PC-9 (cell line): ENCODE measurements at regions not wholly inside any gene's neighbourhood (a gene's known extent, or its start where the extent isn't known, plus 50 kb on each side); places are given as distances from the start of the nearest gene placed in this dataset.

Experiments
- BruUV-seq: library from RNA; stranded (reverse); fragments of 400-500 nt; replicated peaks from 2 replicates; lab custom pipeline; 2021; lab: Mats Ljungman, UMichigan
- CTCF ChIA-PET: fragments of 300-600 bp; sonication (Branson Sonifier 250); formaldehyde crosslinking; loops from one replicate; lab custom pipeline; 2022; ENCODE audit warnings: antibody characterized with exemption; lab: Charles Lee
- POLR2A ChIA-PET: fragments of 300-600 bp; sonication (Branson Sonifier 250); formaldehyde crosslinking; loops from one replicate; lab custom pipeline; 2022; ENCODE audit warnings: antibody characterized with exemption; ENCODE audit not compliant: unreplicated experiment; lab: Charles Lee
- DNase-seq, 2 experiments: peaks; one replicate each; pipeline versions ENCODE4 v3.0.0 to v3.0.0-alpha.2; 2015 to 2022; ENCODE audit warnings: mixed read lengths in 1 of 2
- H2AFZ ChIP-seq: fragments of 200-600 bp; sonication (generic); 2 replicates; pipeline ENCODE4 v1.8.1; 2017; ENCODE audit warnings: antibody characterized with exemption
- H3F3A ChIP-seq: fragments of 200-600 bp; sonication (generic); 2 replicates; pipeline ENCODE4 v1.8.1; 2017; ENCODE audit warnings: antibody characterized with exemption, mild to moderate bottlenecking, low read depth; ENCODE audit not compliant: insufficient read depth
- H3K27ac ChIP-seq: fragments of 200-600 bp; sonication (generic); 2 replicates; pipeline ENCODE4 v1.6.1; 2016; ENCODE audit warnings: mixed run types
- H3K27me3 ChIP-seq: fragments of 200-600 bp; sonication (generic); 2 replicates; pipeline ENCODE4 v1.6.1; 2016; ENCODE audit warnings: low read depth, mixed run types; ENCODE audit not compliant: insufficient read depth
- H3K36me3 ChIP-seq: fragments of 200-600 bp; sonication (generic); 2 replicates; pipeline ENCODE4 v1.6.1; 2016; ENCODE audit warnings: low read depth, mixed run types
- H3K4me1 ChIP-seq: fragments of 200-600 bp; sonication (generic); replicated peaks from 2 replicates; pipeline ENCODE4 v1.6.1; 2016; ENCODE audit warnings: mixed run types; ENCODE audit not compliant: insufficient read depth
- H3K4me2 ChIP-seq: fragments of 200-600 bp; sonication (generic); 2 replicates; pipeline ENCODE4 v1.6.1; 2017; ENCODE audit warnings: mixed run types
- H3K4me3 ChIP-seq: fragments of 200-600 bp; sonication (generic); 2 replicates; pipeline ENCODE4 v1.6.1; 2016; ENCODE audit warnings: mixed run types
- H3K79me2 ChIP-seq: fragments of 200-600 bp; sonication (generic); 2 replicates; pipeline ENCODE4 v1.6.1; 2017; ENCODE audit warnings: low read depth, mixed run types
- H3K9me2 ChIP-seq: fragments of 200-600 bp; sonication (generic); 2 replicates; pipeline ENCODE4 v1.8.1; 2017; ENCODE audit warnings: mild to moderate bottlenecking; ENCODE audit not compliant: insufficient read depth
- H3K9me3 ChIP-seq: fragments of 200-600 bp; sonication (generic); 2 replicates; pipeline ENCODE4 v1.8.1; 2016; ENCODE audit warnings: low read depth; ENCODE audit not compliant: insufficient read depth
- H4K20me1 ChIP-seq: fragments of 200-600 bp; sonication (generic); 2 replicates; pipeline ENCODE4 v1.8.1; 2017; ENCODE audit not compliant: insufficient read depth
- CTCF ChIP-seq: fragments of 200-600 bp; sonication (generic); conservative IDR thresholded peaks from 2 replicates; pipeline ENCODE4 v1.6.1; 2017; ENCODE audit warnings: mixed run types, antibody characterized with exemption, mild to moderate bottlenecking, moderate library complexity
- EZH2 ChIP-seq: fragments of 200-600 bp; sonication (generic); IDR thresholded peaks from 2 replicates; pipeline ENCODE4 v1.8.0; 2017; ENCODE audit warnings: antibody characterized with exemption, low read depth
- intact Hi-C: fragments of 100-400 bp; cut with micrococcal nuclease; formaldehyde crosslinking; loops from one replicate; pipeline ENCODE4 v1.10.0; 2022; ENCODE audit not compliant: unreplicated experiment

DNA sequence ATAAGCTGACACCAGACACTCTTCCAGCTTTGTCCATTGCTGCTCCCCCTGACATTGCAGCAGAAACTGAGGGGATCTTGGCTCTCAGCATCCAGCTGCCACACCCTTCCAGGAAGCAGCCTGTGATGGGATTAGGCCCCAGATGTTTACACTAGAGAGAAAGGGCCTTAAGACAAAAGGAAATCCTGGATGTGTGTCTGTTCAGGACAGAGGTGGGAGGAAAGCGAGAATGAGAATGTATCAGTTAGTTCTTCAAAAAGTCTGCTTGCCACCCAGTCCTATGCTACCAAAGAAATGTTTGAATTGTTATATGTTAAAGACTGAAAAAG lies 58.8 kb downstream of the HES1 start:
- H3K27ac ChIP-seq, result no peak overlapping the region
- no peaks in the 10 kb centered on the region for H3K9me3 ChIP-seq
- H3F3A ChIP-seq, result no peaks in the 10 kb centered on the region
- DNase-seq, result no peak
- no TSS peak for BruUV-seq
- no peaks in the 10 kb centered on the region for H3K36me3 ChIP-seq
- ChIA-PET POLR2A (interaction anchor here (0.6 kb wide), 1 partner anchor 415 kb away, joined by 9 read pairs; no protein-coding TSS in a partner anchor), CTCF (interaction anchor here (0.7 kb wide), 1 partner anchor 15 kb away, joined by 3 read pairs; no protein-coding TSS in a partner anchor)
- no peak overlapping the region for H3K4me2 ChIP-seq
- H4K20me1 ChIP-seq, result no peaks in the 10 kb centered on the region
- no peak for TF ChIP-seq CTCF
- TF ChIP-seq EZH2, result no peak
- no peak overlapping the region for H3K4me3 ChIP-seq
- H3K9me2 ChIP-seq, result no peaks in the 10 kb centered on the region
- no peaks in the 10 kb centered on the region for H3K79me2 ChIP-seq
- H2AFZ ChIP-seq, result no peak overlapping the region
- H3K4me1 ChIP-seq, result no peaks in the 10 kb centered on the region
- H3K27me3 ChIP-seq, result no peaks in the 10 kb centered on the region
- intact Hi-C loops, result no loop called here

DNA sequence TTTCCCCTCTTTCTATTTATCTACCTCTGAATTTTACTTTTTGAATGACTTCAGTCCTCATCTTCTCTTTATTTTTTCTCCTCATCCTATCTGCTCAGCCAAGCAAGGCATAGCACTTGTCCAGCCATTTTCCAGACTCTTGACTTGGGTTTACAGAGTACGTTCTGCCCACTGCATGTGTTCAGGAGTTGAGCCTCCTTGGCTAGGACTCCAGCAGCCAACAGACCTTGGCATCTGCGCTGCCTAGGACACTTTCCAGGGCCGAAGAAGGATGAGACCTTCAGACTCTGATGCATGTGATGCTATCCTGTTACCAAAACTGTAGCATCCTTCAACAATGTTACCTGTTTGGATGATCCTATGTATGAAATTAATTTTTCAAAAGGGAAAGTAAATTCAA lies 59.7 kb downstream of the HES1 start:
- ChIA-PET POLR2A (no interaction called here), CTCF (interaction anchor here (0.7 kb wide), 1 partner anchor 286 kb away, joined by 6 read pairs; no protein-coding TSS in a partner anchor)
- TF ChIP-seq CTCF, result no peak
- TF ChIP-seq EZH2, result no peak
- Histone ChIP-seq H3K9me2 (no peaks in the 10 kb centered on the region), H3K36me3 (no peaks in the 10 kb centered on the region), H3K4me2 (no peak overlapping the region), H4K20me1 (no peaks in the 10 kb centered on the region), H3K79me2 (no peaks in the 10 kb centered on the region), H3K27ac (no peak overlapping the region), H3K4me1 (no peaks in the 10 kb centered on the region), H3K4me3 (no peak overlapping the region), H2AFZ (no peak overlapping the region), H3K9me3 (no peaks in the 10 kb centered on the region), H3K27me3 (no peaks in the 10 kb centered on the region), H3F3A (no peaks in the 10 kb centered on the region)
- intact Hi-C loops, result no loop called here
- DNase-seq, result no peak
- BruUV-seq, result no TSS peak

GRCh38 chr3:194196876-194197275 lies 60.9 kb downstream of the HES1 start:
- ChIA-PET POLR2A (interaction anchor here (0.6 kb wide), 1 partner anchor 38 kb away, joined by 3 read pairs; no protein-coding TSS in a partner anchor), CTCF (no interaction called here)
- Histone ChIP-seq H4K20me1 (no peaks in the 10 kb centered on the region), H3F3A (no peaks in the 10 kb centered on the region), H3K4me1 (no peaks in the 10 kb centered on the region), H3K4me3 (no peak overlapping the region), H3K4me2 (no peak overlapping the region), H3K36me3 (no peaks in the 10 kb centered on the region), H3K27me3 (no peaks in the 10 kb centered on the region), H2AFZ (no peak overlapping the region), H3K9me3 (no peaks in the 10 kb centered on the region), H3K79me2 (no peaks in the 10 kb centered on the region), H3K27ac (no peak overlapping the region), H3K9me2 (no peaks in the 10 kb centered on the region)
- DNase-seq, result no peak
- no peak for TF ChIP-seq CTCF
- TF ChIP-seq EZH2, result no peak
- BruUV-seq, result no TSS peak
- intact Hi-C loops, result no loop called here
